Keratinocyte (primary cell): ENCODE measurements at regions not wholly inside any gene's neighbourhood (a gene's known extent, or its start where the extent isn't known, plus 50 kb on each side); places are given as distances from the start of the nearest gene placed in this dataset.

Source experiments
- DNase-seq: peaks from one replicate; pipeline ENCODE4 v3.0.0-alpha.2; 2011; ENCODE audit warnings: low read depth, missing footprints, low spot score
- FAIRE-seq: peaks from 2 replicates; lab custom pipeline; 2011; peaks lifted over from hg19 to GRCh38; lab: Jason Lieb, UNC
- H2AFZ ChIP-seq: 2 replicates; pipeline ENCODE4 v1.6.0; 2012; ENCODE audit warnings: low read length, control low read depth, inconsistent platforms; ENCODE audit not compliant: control insufficient read depth
- H3K27ac ChIP-seq: 2 replicates; pipeline ENCODE4 v1.5.1; 2011; ENCODE audit warnings: low read length; ENCODE audit not compliant: control insufficient read depth, insufficient read depth
- H3K27me3 ChIP-seq: 3 replicates; pipeline ENCODE4 v1.6.0; 2011; ENCODE audit warnings: low read length; ENCODE audit not compliant: control insufficient read depth, insufficient read depth; ENCODE audit errors: extremely low read depth
- H3K36me3 ChIP-seq, 2 experiments: 2 replicates in 1 of 2; 3 replicates in 1 of 2; pipeline ENCODE4 v1.5.1; 2011; ENCODE audit warnings: low read length in 2 of 2, mild to moderate bottlenecking in 1 of 2; ENCODE audit not compliant: control insufficient read depth in 2 of 2, insufficient read depth in 2 of 2; ENCODE audit errors: extremely low read depth in 1 of 2
- H3K4me1 ChIP-seq: 3 replicates; pipeline ENCODE4 v1.5.1; 2011; ENCODE audit warnings: low read length; ENCODE audit not compliant: control insufficient read depth, insufficient read depth; ENCODE audit errors: extremely low read depth
- H3K4me2 ChIP-seq: 3 replicates; pipeline ENCODE4 v1.6.0; 2011; ENCODE audit warnings: low read depth, low read length; ENCODE audit not compliant: control insufficient read depth, insufficient read depth; ENCODE audit errors: extremely low read depth
- H3K4me3 ChIP-seq, 3 experiments: fragments of 200-600 bp in 1 of 3; sonication (generic) in 1 of 3; 2 replicates in 2 of 3; 3 replicates in 1 of 3; pipeline ENCODE4 v1.5.1; 2011 to 2016; ENCODE audit warnings: low read length in 3 of 3, mild to moderate bottlenecking in 3 of 3, control low read depth in 2 of 3, inconsistent platforms in 1 of 3, low read depth in 1 of 3, mixed read lengths in 1 of 3, mixed run types in 1 of 3, moderate library complexity in 1 of 3; ENCODE audit not compliant: control insufficient read depth in 2 of 3, insufficient read depth in 2 of 3; ENCODE audit errors: extremely low read depth in 1 of 3
- H3K79me2 ChIP-seq: 2 replicates; pipeline ENCODE4 v1.6.0; 2012; ENCODE audit warnings: low read length; ENCODE audit not compliant: control insufficient read depth, insufficient read depth
- H3K9ac ChIP-seq: 3 replicates; pipeline ENCODE4 v1.6.0; 2011; ENCODE audit warnings: low read length; ENCODE audit not compliant: control insufficient read depth, insufficient read depth; ENCODE audit errors: extremely low read depth
- H3K9me1 ChIP-seq: 3 replicates; pipeline ENCODE4 v1.6.0; 2011; ENCODE audit warnings: low read length; ENCODE audit not compliant: control insufficient read depth, insufficient read depth; ENCODE audit errors: extremely low read depth
- H3K9me3 ChIP-seq: 2 replicates; pipeline ENCODE4 v1.5.1; 2012; ENCODE audit warnings: low read depth, low read length; ENCODE audit not compliant: control insufficient read depth
- H4K20me1 ChIP-seq: 3 replicates; pipeline ENCODE4 v1.6.0; 2011; ENCODE audit warnings: low read length; ENCODE audit not compliant: control insufficient read depth, insufficient read depth; ENCODE audit errors: extremely low read depth
- CTCF ChIP-seq, 3 experiments: IDR thresholded peaks in 1 of 3; conservative IDR thresholded peaks in 1 of 3; optimal IDR thresholded peaks in 1 of 3; 2 replicates in 2 of 3; 3 replicates in 1 of 3; pipeline versions ENCODE3 to v1.5.1; 2011; ENCODE audit warnings: low read length in 3 of 3, mild to moderate bottlenecking in 3 of 3, moderate library complexity in 2 of 3, control low read depth in 1 of 3, inconsistent platforms in 1 of 3; ENCODE audit not compliant: insufficient read depth in 2 of 3; ENCODE audit errors: extremely low read depth in 1 of 3
- EZH2 ChIP-seq: IDR thresholded peaks from one replicate; pipeline ENCODE4 v1.6.1; 2012; ENCODE audit warnings: inconsistent platforms, mild to moderate bottlenecking, low read length, moderate library complexity
- dilution Hi-C: fragments of 300-500 bp; cut with MboI; formaldehyde crosslinking; loops from one replicate; pipeline ENCODE4 v1.7.0; 2020; ENCODE audit warnings: low sequenced_read_pairs; ENCODE audit not compliant: extremely low pct_ligation_motif_present

- H3K9ac ChIP-seq: no peak overlapping the region
- FAIRE-seq: no peak
- no peak overlapping the region for H3K4me2 ChIP-seq
These were observed 282.6 kb upstream of the FN1 start for GRCh38 chr2:215718436-215718835.

GRCh38 chr2:215717501-215718381 is 281.9 kb upstream of the FN1 start:
- Histone ChIP-seq H3K4me1 (no peaks in the 10 kb centered on the region), H2AFZ (no peak overlapping the region), H3K9me3 (no peaks in the 10 kb centered on the region), H3K9ac (no peak overlapping the region), H3K9me1 (no peaks in the 10 kb centered on the region), H3K4me3 (no peak overlapping the region), H3K4me2 (no peak overlapping the region), H3K27me3 (no peaks in the 10 kb centered on the region), H3K36me3 (no peaks in the 10 kb centered on the region), H3K27ac (no peak overlapping the region), H4K20me1 (no peaks in the 10 kb centered on the region), H3K79me2 (no peaks in the 10 kb centered on the region)
- TF ChIP-seq EZH2 (no peak), CTCF (optimal IDR thresholded peaks at IDR 0.05 in 1 of 3, IDR thresholded peaks at IDR 0.05 in 1 of 3, conservative IDR thresholded peaks at IDR 0.05 in 1 of 3; ENCODE audit: extremely low read depth in 1 of 3, insufficient read depth in 2 of 3, low read length in 3 of 3) (no peak)
- no peak for DNase-seq
- no peak for FAIRE-seq
- dilution Hi-C loops: no loop called here

More at GRCh38 chr2:215718436-215718835, 282.6 kb upstream of the FN1 start:
- dilution Hi-C loops: no loop called here
- no peaks in the 10 kb centered on the region for H3K9me1 ChIP-seq
- no peak overlapping the region for H2AFZ ChIP-seq
- H3K4me1 ChIP-seq: no peaks in the 10 kb centered on the region
- no peaks in the 10 kb centered on the region for H3K36me3 ChIP-seq
- no peaks in the 10 kb centered on the region for H3K27me3 ChIP-seq
- H4K20me1 ChIP-seq: no peaks in the 10 kb centered on the region
- no peak overlapping the region for H3K27ac ChIP-seq
- no peak for DNase-seq
- H3K79me2 ChIP-seq: no peaks in the 10 kb centered on the region
- no peaks in the 10 kb centered on the region for H3K9me3 ChIP-seq
- H3K4me3 ChIP-seq: no peak overlapping the region
- TF ChIP-seq EZH2: no peak
- TF ChIP-seq CTCF (optimal IDR thresholded peaks at IDR 0.05 in 1 of 3, IDR thresholded peaks at IDR 0.05 in 1 of 3, conservative IDR thresholded peaks at IDR 0.05 in 1 of 3; ENCODE audit: extremely low read depth in 1 of 3, insufficient read depth in 2 of 3, low read length in 3 of 3): no peak
